ENCODE measurements at regions not wholly inside any gene's neighbourhood (a gene's known extent, or its start where the extent isn't known, plus 50 kb on each side); places are given as distances from the start of the nearest gene placed in this dataset.

DNA sequence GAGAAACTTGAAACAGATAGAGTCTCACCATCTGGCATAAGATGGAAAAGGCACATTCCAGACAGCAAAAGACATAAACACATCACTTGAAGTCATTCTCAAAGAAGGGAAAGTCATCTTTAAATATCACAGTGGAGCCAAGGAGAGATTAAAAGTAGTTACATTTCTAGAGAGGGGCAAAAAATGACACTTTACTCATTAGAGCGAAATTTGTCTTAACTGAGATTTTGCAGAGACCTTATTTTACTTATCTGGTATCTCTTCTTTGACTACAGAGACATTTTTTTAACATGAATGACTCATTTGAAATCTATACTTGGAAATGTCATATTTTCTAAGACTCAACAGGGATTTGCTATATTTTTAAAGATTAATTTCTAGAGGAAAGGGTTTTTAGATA is 339.0 kb upstream of the KIF2B start:
- TF ChIP-seq, protein P1, sequence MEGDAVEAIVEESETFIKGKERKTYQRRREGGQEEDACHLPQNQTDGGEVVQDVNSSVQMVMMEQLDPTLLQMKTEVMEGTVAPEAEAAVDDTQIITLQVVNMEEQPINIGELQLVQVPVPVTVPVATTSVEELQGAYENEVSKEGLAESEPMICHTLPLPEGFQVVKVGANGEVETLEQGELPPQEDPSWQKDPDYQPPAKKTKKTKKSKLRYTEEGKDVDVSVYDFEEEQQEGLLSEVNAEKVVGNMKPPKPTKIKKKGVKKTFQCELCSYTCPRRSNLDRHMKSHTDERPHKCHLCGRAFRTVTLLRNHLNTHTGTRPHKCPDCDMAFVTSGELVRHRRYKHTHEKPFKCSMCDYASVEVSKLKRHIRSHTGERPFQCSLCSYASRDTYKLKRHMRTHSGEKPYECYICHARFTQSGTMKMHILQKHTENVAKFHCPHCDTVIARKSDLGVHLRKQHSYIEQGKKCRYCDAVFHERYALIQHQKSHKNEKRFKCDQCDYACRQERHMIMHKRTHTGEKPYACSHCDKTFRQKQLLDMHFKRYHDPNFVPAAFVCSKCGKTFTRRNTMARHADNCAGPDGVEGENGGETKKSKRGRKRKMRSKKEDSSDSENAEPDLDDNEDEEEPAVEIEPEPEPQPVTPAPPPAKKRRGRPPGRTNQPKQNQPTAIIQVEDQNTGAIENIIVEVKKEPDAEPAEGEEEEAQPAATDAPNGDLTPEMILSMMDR (IDR thresholded peaks at IDR 0.05; ENCODE audit: low read depth, low read length): no peak
- TF ChIP-seq POLR2A (IDR thresholded peaks at IDR 0.05; ENCODE audit: extremely low read depth, insufficient read length): no peak
- TF ChIP-seq, protein P2, sequence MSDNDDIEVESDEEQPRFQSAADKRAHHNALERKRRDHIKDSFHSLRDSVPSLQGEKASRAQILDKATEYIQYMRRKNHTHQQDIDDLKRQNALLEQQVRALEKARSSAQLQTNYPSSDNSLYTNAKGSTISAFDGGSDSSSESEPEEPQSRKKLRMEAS (IDR thresholded peaks at IDR 0.05; ENCODE audit: low read depth, low read length): no peak
- TF ChIP-seq MYC (IDR thresholded peaks at IDR 0.05; ENCODE audit: low read depth, low read length): no peak
